Mucosa of rectum (tissue), 2 donors: ENCODE measurements at regions not wholly inside any gene's neighbourhood (a gene's known extent, or its start where the extent isn't known, plus 50 kb on each side); places are given as distances from the start of the nearest gene placed in this dataset.

Source experiments
- H3K27ac ChIP-seq, 2 donors: one replicate each; pipeline ENCODE4 v1.7.0; 2013; ENCODE audit warnings: inconsistent platforms in 2 of 2, low read depth in 2 of 2, low read length in 2 of 2
- H3K27me3 ChIP-seq, 2 donors: one replicate each; pipeline ENCODE4 v1.7.0; 2013; ENCODE audit warnings: low read length in 2 of 2; ENCODE audit not compliant: control insufficient read depth in 2 of 2, insufficient read depth in 2 of 2
- H3K36me3 ChIP-seq, 2 donors: one replicate each; pipeline ENCODE4 v1.7.0; 2013; ENCODE audit warnings: low read length in 2 of 2; ENCODE audit not compliant: control insufficient read depth in 2 of 2, insufficient read depth in 2 of 2
- H3K4me1 ChIP-seq, 2 donors: one replicate each; pipeline ENCODE4 v1.7.0; 2013; ENCODE audit warnings: low read length in 2 of 2, mild to moderate bottlenecking in 1 of 2; ENCODE audit not compliant: control insufficient read depth in 2 of 2, insufficient read depth in 2 of 2
- H3K4me3 ChIP-seq, 2 donors: one replicate each; pipeline ENCODE4 v1.7.0; 2013; ENCODE audit warnings: low read length in 2 of 2
- H3K9ac ChIP-seq, 2 donors: one replicate each; pipeline ENCODE4 v1.7.0; 2013; ENCODE audit warnings: low read length in 2 of 2, low read depth in 1 of 2, mild to moderate bottlenecking in 1 of 2
- H3K9me3 ChIP-seq, 2 donors: one replicate each; pipeline ENCODE4 v1.7.0; 2013; ENCODE audit warnings: low read length in 2 of 2; ENCODE audit not compliant: control insufficient read depth in 2 of 2
- donor health status: healthy.
- donor health status: Normal muscosa, but diverticular disease.

- no peaks in the 10 kb centered on the region for H3K27me3 ChIP-seq
- peaks cover 4 to 8% of the 10 kb centered on the region in 2 donors for H3K9me3 ChIP-seq
- no peak overlapping the region for H3K9ac ChIP-seq
- H3K4me1 ChIP-seq, result no peaks in the 10 kb centered on the region
- no peaks in the 10 kb centered on the region for H3K36me3 ChIP-seq
- H3K27ac ChIP-seq, result no peak overlapping the region
- no peak overlapping the region for H3K4me3 ChIP-seq
Measured at GRCh38 chr21:17989780-17990179, 170.6 kb upstream of the C21orf91 start.

DNA sequence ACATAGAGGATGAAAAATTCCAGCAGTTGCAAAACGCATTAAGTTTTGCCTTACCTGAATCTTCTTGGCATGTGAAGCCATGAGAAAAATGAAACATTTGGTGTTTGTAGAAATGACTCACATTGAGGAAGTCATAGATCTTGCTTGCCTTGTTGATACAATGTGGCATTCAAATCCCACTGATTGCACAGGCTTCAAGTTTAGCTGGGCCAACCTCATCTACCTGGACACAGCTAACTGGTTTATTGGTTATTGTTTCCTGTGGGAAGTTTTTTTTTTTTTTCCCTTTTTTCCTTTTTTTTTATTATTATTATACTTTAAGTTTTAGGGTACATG, 168.9 kb upstream of the C21orf91 start:
- Histone ChIP-seq H3K9ac (no peak overlapping the region), H3K36me3 (no peaks in the 10 kb centered on the region), H3K27me3 (no peaks in the 10 kb centered on the region), H3K4me1 (no peaks in the 10 kb centered on the region), H3K27ac (no peak overlapping the region), H3K9me3 (peaks cover under 1 to 4% of the 10 kb centered on the region in 2 donors), H3K4me3 (no peak overlapping the region)

GRCh38 chr21:17987382-17988101, 168.4 kb upstream of the C21orf91 start:
- Histone ChIP-seq H3K4me1 (no peaks in the 10 kb centered on the region), H3K27me3 (no peaks in the 10 kb centered on the region), H3K27ac (no peak overlapping the region), H3K9me3 (peaks cover 0 to 4% of the 10 kb centered on the region in 2 donors), H3K9ac (no peak overlapping the region), H3K36me3 (no peaks in the 10 kb centered on the region), H3K4me3 (no peak overlapping the region)

DNA sequence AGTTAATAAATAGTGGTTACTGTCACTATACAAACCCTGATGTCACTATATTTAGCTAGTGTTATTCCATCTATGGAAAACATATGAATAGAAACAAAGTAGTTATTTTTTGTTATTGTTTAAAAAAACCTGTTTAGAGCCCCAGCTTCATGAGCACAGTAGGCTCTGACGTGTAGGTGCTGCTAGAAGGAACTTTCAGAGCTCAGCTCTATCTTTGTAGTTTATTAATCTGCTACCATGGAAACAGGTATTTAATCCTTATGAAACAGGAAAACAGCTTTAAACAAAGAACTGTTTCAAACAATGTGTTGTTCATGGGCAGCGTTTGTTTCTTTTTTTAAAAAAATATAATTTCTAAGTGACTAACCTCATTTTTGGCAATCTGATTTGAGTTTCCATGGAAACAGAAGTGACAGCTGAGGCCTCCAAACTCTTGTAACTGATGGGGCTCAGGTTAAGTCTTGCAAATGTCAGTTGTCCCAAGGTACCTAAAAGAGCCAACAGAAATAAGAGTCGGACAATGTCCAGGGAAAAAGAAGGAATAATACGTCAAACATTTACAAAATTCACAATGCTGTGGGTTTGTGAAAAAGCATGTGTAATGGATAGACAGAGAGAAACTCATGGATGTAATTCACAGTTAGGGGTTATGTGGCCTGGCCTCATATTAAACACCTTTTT, 162.0 kb upstream of the C21orf91 start:
- Histone ChIP-seq H3K27ac (no peak overlapping the region), H3K4me1 (no peaks in the 10 kb centered on the region), H3K36me3 (no peaks in the 10 kb centered on the region), H3K9me3 (no peaks in the 10 kb centered on the region), H3K4me3 (no peak overlapping the region), H3K9ac (no peak overlapping the region), H3K27me3 (no peaks in the 10 kb centered on the region)

DNA sequence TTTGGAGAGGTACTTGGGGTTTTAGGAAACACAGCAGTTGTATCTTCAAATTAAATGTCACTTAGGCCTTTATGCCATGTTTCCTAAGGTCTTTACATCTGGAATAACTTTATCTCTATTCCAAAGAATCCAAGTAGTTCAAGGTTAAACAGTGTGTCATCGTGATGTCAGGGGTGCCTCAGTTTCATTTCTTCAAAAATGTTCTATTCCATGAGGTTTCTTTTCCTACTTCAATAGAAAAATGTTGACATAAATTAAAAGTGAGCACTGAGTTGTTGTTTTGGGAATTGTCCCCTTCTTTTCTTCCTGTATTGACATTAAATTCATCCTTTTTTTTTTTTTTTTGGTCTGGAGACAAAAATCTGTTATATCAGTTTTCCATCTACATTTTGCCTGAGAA, 160.6 kb upstream of the C21orf91 start:
- H3K27me3 ChIP-seq, result no peaks in the 10 kb centered on the region
- no peaks in the 10 kb centered on the region for H3K4me1 ChIP-seq
- no peak overlapping the region for H3K27ac ChIP-seq
- H3K4me3 ChIP-seq, result no peak overlapping the region
- peaks cover 0 to 2% of the 10 kb centered on the region in 2 donors for H3K9me3 ChIP-seq
- no peak overlapping the region for H3K9ac ChIP-seq
- H3K36me3 ChIP-seq, result no peaks in the 10 kb centered on the region

GRCh38 chr21:17978895-17979294, 159.7 kb upstream of the C21orf91 start:
- H3K27ac ChIP-seq, result no peak overlapping the region
- H3K27me3 ChIP-seq, result no peaks in the 10 kb centered on the region
- H3K4me1 ChIP-seq, result no peaks in the 10 kb centered on the region
- no peak overlapping the region for H3K9ac ChIP-seq
- peaks cover 0 to 2% of the 10 kb centered on the region in 2 donors for H3K9me3 ChIP-seq
- no peaks in the 10 kb centered on the region for H3K36me3 ChIP-seq
- H3K4me3 ChIP-seq, result no peak overlapping the region

- Histone ChIP-seq H3K9me3 (peaks cover 0 to 2% of the 10 kb centered on the region in 2 donors), H3K36me3 (no peaks in the 10 kb centered on the region), H3K27ac (no peak overlapping the region), H3K4me1 (no peaks in the 10 kb centered on the region), H3K4me3 (no peak overlapping the region), H3K9ac (no peak overlapping the region), H3K27me3 (no peaks in the 10 kb centered on the region)
Measured at GRCh38 chr21:17976691-17977090, 157.5 kb upstream of the C21orf91 start.

DNA sequence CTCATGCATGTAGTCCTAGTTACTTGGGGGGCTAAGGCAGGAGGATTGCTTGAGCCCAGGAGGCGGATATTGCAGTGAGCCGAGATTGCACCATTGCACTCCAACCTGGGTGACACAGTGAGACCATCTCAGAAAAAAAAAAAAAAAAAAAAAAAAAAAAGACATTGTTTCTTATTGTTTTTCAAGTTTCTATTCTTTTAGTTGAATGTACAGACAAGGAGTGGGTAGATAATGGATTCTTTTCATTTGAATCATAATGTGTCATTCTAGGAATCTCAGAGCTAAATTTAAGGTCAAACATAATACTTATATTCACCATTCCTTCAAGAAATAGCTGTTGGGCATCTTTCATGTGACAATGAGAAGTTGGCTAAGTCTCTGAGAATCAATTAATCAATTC, 157.0 kb upstream of the C21orf91 start:
- Histone ChIP-seq H3K36me3 (no peaks in the 10 kb centered on the region), H3K4me1 (no peaks in the 10 kb centered on the region), H3K9ac (no peak overlapping the region), H3K9me3 (peaks cover 0 to 2% of the 10 kb centered on the region in 2 donors), H3K27ac (no peak overlapping the region), H3K4me3 (no peak overlapping the region), H3K27me3 (no peaks in the 10 kb centered on the region)

- no peak overlapping the region for H3K27ac ChIP-seq
- no peaks in the 10 kb centered on the region for H3K27me3 ChIP-seq
- H3K36me3 ChIP-seq, result no peaks in the 10 kb centered on the region
- H3K4me3 ChIP-seq, result no peak overlapping the region
- H3K4me1 ChIP-seq, result no peaks in the 10 kb centered on the region
- no peaks in the 10 kb centered on the region for H3K9me3 ChIP-seq
- H3K9ac ChIP-seq, result no peak overlapping the region
Measured at GRCh38 chr21:17967319-17967718, 148.2 kb upstream of the C21orf91 start.

GRCh38 chr21:17964716-17965115, 145.6 kb upstream of the C21orf91 start:
- no peak overlapping the region for H3K9ac ChIP-seq
- H3K9me3 ChIP-seq, result peaks cover 0 to 2% of the 10 kb centered on the region in 2 donors
- no peaks in the 10 kb centered on the region for H3K27me3 ChIP-seq
- no peaks in the 10 kb centered on the region for H3K4me1 ChIP-seq
- no peaks in the 10 kb centered on the region for H3K36me3 ChIP-seq
- no peak overlapping the region for H3K27ac ChIP-seq
- H3K4me3 ChIP-seq, result no peak overlapping the region
